OCI-LY1 (cell line): ENCODE measurements at regions not wholly inside any gene's neighbourhood (a gene's known extent, or its start where the extent isn't known, plus 50 kb on each side); places are given as distances from the start of the nearest gene placed in this dataset.
"Not testable (repeated sequence)": the region's sequence is repeated elsewhere in the genome, so short reads cannot be mapped to it uniquely, and the experiment has no call there.

Source experiments
- H2AFZ ChIP-seq: fragments of 200-600 bp; sonication (generic), shearing (Covaris generic); 2 replicates; pipeline ENCODE4 v1.6.0; 2014; ENCODE audit warnings: antibody characterized with exemption, mild to moderate bottlenecking, low read length
- H3F3A ChIP-seq: fragments of 200-600 bp; sonication (generic), shearing (Covaris generic); 2 replicates; pipeline ENCODE4 v1.6.0; 2014; ENCODE audit warnings: mild to moderate bottlenecking, antibody characterized with exemption, low read length, moderate library complexity; ENCODE audit not compliant: insufficient read depth
- H3K27ac ChIP-seq: fragments of 200-600 bp; sonication (generic); 2 replicates; pipeline ENCODE4 v1.5.1; 2014; ENCODE audit warnings: low read length, mixed run types, mild to moderate bottlenecking, low read depth; ENCODE audit not compliant: poor library complexity, severe bottlenecking
- H3K27me3 ChIP-seq: fragments of 200-600 bp; sonication (generic); 2 replicates; pipeline ENCODE4 v1.6.0; 2014; ENCODE audit warnings: antibody characterized with exemption, mild to moderate bottlenecking, low read length, moderate library complexity; ENCODE audit not compliant: insufficient read depth
- H3K36me3 ChIP-seq: fragments of 200-600 bp; sonication (generic); 2 replicates; pipeline ENCODE4 v1.6.1; 2014; ENCODE audit warnings: mild to moderate bottlenecking, antibody characterized with exemption, low read length, moderate library complexity, mixed read lengths; ENCODE audit not compliant: insufficient read depth
- H3K4me1 ChIP-seq: fragments of 200-600 bp; sonication (generic); 2 replicates; pipeline ENCODE4 v1.5.1; 2014; ENCODE audit warnings: mild to moderate bottlenecking, low read length, moderate library complexity; ENCODE audit not compliant: insufficient read depth, severe bottlenecking
- H3K4me2 ChIP-seq: fragments of 200-600 bp; sonication (generic), shearing (Covaris generic); 2 replicates; pipeline ENCODE4 v1.6.1; 2014; ENCODE audit warnings: low read length
- H3K4me3 ChIP-seq: fragments of 200-600 bp; sonication (generic); 2 replicates; pipeline ENCODE4 v1.5.1; 2014; ENCODE audit warnings: low read length, low read depth, mild to moderate bottlenecking, mixed read lengths; ENCODE audit not compliant: poor library complexity, severe bottlenecking
- H3K79me2 ChIP-seq: fragments of 200-600 bp; shearing (Covaris generic); 2 replicates; pipeline ENCODE4 v1.6.1; 2016; ENCODE audit warnings: mixed run types, low read length, mixed read lengths; ENCODE audit not compliant: insufficient read depth
- H3K9ac ChIP-seq: fragments of 200-600 bp; sonication (generic), shearing (Covaris generic); 2 replicates; pipeline ENCODE4 v1.6.1; 2014; ENCODE audit warnings: mild to moderate bottlenecking, low read length, mixed read lengths
- H3K9me2 ChIP-seq: fragments of 200-600 bp; sonication (generic), shearing (Covaris generic); 2 replicates; pipeline ENCODE4 v1.6.1; 2014; ENCODE audit warnings: low read depth, mild to moderate bottlenecking, low read length, mixed read lengths
- H3K9me3 ChIP-seq: fragments of 200-600 bp; shearing (Covaris generic); 2 replicates; pipeline ENCODE4 v1.6.1; 2014; ENCODE audit warnings: low read length, mixed read lengths
- H4K20me1 ChIP-seq: fragments of 200-600 bp; sonication (generic), shearing (Covaris generic); 2 replicates; pipeline ENCODE4 v1.6.0; 2016; ENCODE audit warnings: mild to moderate bottlenecking, low read length; ENCODE audit not compliant: insufficient read depth
- CTCF ChIP-seq: fragments of 200-600 bp; sonication (generic), shearing (Covaris generic); IDR thresholded peaks from 2 replicates; pipeline ENCODE4 v1.5.1; 2017; ENCODE audit warnings: mild to moderate bottlenecking, antibody characterized with exemption, low read length, moderate library complexity, mixed read lengths
- EZH2 ChIP-seq: fragments of 200-600 bp; sonication (generic), shearing (Covaris generic); IDR thresholded peaks from 2 replicates; pipeline ENCODE4 v1.8.0; 2017; ENCODE audit warnings: borderline replicate concordance, mixed run types, mild to moderate bottlenecking, antibody characterized with exemption, low read length, moderate library complexity, mixed read lengths

- no peaks in the 10 kb centered on the region for H3K27me3 ChIP-seq
- 0 out of 2 replicates have a peak, but pooled peaks cover 2% of the 10 kb centered on the region for H3K9me2 ChIP-seq
- no peak overlapping the region for H3K9ac ChIP-seq
- no peaks in the 10 kb centered on the region for H4K20me1 ChIP-seq
- H3K4me1 ChIP-seq: no peaks in the 10 kb centered on the region
- H3K9me3 ChIP-seq: no peaks in the 10 kb centered on the region
- H3K4me3 ChIP-seq: no peak overlapping the region
- no peak overlapping the region for H3K27ac ChIP-seq
- no peak for TF ChIP-seq EZH2
- no peak for TF ChIP-seq CTCF
- no peak overlapping the region for H2AFZ ChIP-seq
- no peaks in the 10 kb centered on the region for H3K79me2 ChIP-seq
- H3K4me2 ChIP-seq: no peak overlapping the region
- no peaks in the 10 kb centered on the region for H3K36me3 ChIP-seq
- H3F3A ChIP-seq: no peaks in the 10 kb centered on the region
Measured at GRCh38 chr5:52139888-52140615, 647.7 kb upstream of the ITGA1 start.

- Histone ChIP-seq H3K27ac (no peak overlapping the region), H3K79me2 (no peaks in the 10 kb centered on the region), H3K4me3 (no peak overlapping the region), H4K20me1 (no peaks in the 10 kb centered on the region), H3K4me1 (no peaks in the 10 kb centered on the region), H3K36me3 (no peaks in the 10 kb centered on the region), H3K9ac (no peak overlapping the region), H3K4me2 (no peak overlapping the region), H3K9me3 (no peaks in the 10 kb centered on the region), H3K9me2 (no peaks in the 10 kb centered on the region), H2AFZ (no peak overlapping the region), H3F3A (no peaks in the 10 kb centered on the region), H3K27me3 (no peaks in the 10 kb centered on the region)
- TF ChIP-seq EZH2 (no peak), CTCF (no peak)
Measured at GRCh38 chr5:52148679-52149078, 639.0 kb upstream of the ITGA1 start.

GRCh38 chr5:52150501-52150900 lies 637.2 kb upstream of the ITGA1 start:
- no peak overlapping the region for H3K27ac ChIP-seq
- H3K79me2 ChIP-seq: no peaks in the 10 kb centered on the region
- H3K4me3 ChIP-seq: no peak overlapping the region
- no peak overlapping the region for H2AFZ ChIP-seq
- no peaks in the 10 kb centered on the region for H3K36me3 ChIP-seq
- no peaks in the 10 kb centered on the region for H3F3A ChIP-seq
- no peak overlapping the region for H3K4me2 ChIP-seq
- H4K20me1 ChIP-seq: no peaks in the 10 kb centered on the region
- TF ChIP-seq EZH2: no peak
- no peak for TF ChIP-seq CTCF
- H3K9me3 ChIP-seq: no peaks in the 10 kb centered on the region
- no peaks in the 10 kb centered on the region for H3K27me3 ChIP-seq
- H3K4me1 ChIP-seq: no peaks in the 10 kb centered on the region
- no peak overlapping the region for H3K9ac ChIP-seq
- H3K9me2 ChIP-seq: no peaks in the 10 kb centered on the region

GRCh38 chr5:52156809-52157208 lies 630.9 kb upstream of the ITGA1 start:
- H4K20me1 ChIP-seq, H3K9ac ChIP-seq, H3K4me3 ChIP-seq, H3K27me3 ChIP-seq, H3K27ac ChIP-seq, H3K4me1 ChIP-seq, H3K79me2 ChIP-seq, H3K4me2 ChIP-seq, H2AFZ ChIP-seq, H3K9me2 ChIP-seq, H3F3A ChIP-seq, H3K36me3 ChIP-seq, H3K9me3 ChIP-seq: not testable (repeated sequence)

GRCh38 chr5:52165806-52166205 lies 621.9 kb upstream of the ITGA1 start:
- not testable (repeated sequence) for H3F3A ChIP-seq, H2AFZ ChIP-seq, H3K36me3 ChIP-seq, H3K4me1 ChIP-seq, H3K9me3 ChIP-seq, H3K27me3 ChIP-seq, H3K79me2 ChIP-seq, H3K9me2 ChIP-seq, H3K27ac ChIP-seq, H3K9ac ChIP-seq, H3K4me2 ChIP-seq, H3K4me3 ChIP-seq, H4K20me1 ChIP-seq
